Activated B cell treated with CpG ODN at 0.5 μM for 24 hours (primary cell): ENCODE measurements at regions not wholly inside any gene's neighbourhood (a gene's known extent, or its start where the extent isn't known, plus 50 kb on each side); places are given as distances from the start of the nearest gene placed in this dataset.
"Not testable (repeated sequence)": the region's sequence is repeated elsewhere in the genome, so short reads cannot be mapped to it uniquely, and the experiment has no call there.

Experiments used
- ATAC-seq: fragments of 200-7000 bp; cut with Tn5 transposase; one replicate; pipeline ENCODE4 v1.10.0; 2021; ENCODE audit warnings: low read depth, mild to moderate bottlenecking, moderate library complexity
- CTCF ChIA-PET: fragments of 350-600 bp; sonication (Branson Sonifier 250); formaldehyde crosslinking; loops from one replicate; lab custom pipeline; 2021; ENCODE audit warnings: antibody characterized with exemption; lab: Charles Lee
- POLR2A ChIA-PET: fragments of 350-600 bp; sonication (Branson Sonifier 250); formaldehyde crosslinking; loops from one replicate; lab custom pipeline; 2021; ENCODE audit warnings: antibody characterized with exemption; lab: Charles Lee
- DNase-seq: peaks from one replicate; pipeline ENCODE4 v3.0.0; 2022
- H3K27ac Mint-ChIP-seq: one replicate; pipeline ENCODE4 v1.8.0; 2020; ENCODE audit warnings: mixed read lengths
- H3K27me3 Mint-ChIP-seq: one replicate; pipeline ENCODE4 v1.8.0; 2021; ENCODE audit warnings: mixed read lengths
- H3K36me3 Mint-ChIP-seq: one replicate; pipeline ENCODE4 v1.8.0; 2021; ENCODE audit warnings: low read depth, mixed read lengths
- H3K4me1 Mint-ChIP-seq: one replicate; pipeline ENCODE4 v1.8.0; 2021; ENCODE audit warnings: mixed read lengths
- H3K4me3 Mint-ChIP-seq: one replicate; pipeline ENCODE4 v1.8.0; 2020; ENCODE audit warnings: mild to moderate bottlenecking, mixed read lengths
- H3K9me3 Mint-ChIP-seq: one replicate; pipeline ENCODE4 v1.8.0; 2020; ENCODE audit warnings: mixed read lengths
- intact Hi-C: fragments of 100-400 bp; cut with micrococcal nuclease; formaldehyde crosslinking; loops from one replicate; pipeline ENCODE4 v1.15.1; 2024
- TF ChIP-seq, protein P1 (sequence below): fragments of 200-600 bp; IDR thresholded peaks from one replicate; pipeline ENCODE4 v1.8.0; 2022; ENCODE audit warnings: antibody characterized with exemption, mild to moderate bottlenecking

DNA sequence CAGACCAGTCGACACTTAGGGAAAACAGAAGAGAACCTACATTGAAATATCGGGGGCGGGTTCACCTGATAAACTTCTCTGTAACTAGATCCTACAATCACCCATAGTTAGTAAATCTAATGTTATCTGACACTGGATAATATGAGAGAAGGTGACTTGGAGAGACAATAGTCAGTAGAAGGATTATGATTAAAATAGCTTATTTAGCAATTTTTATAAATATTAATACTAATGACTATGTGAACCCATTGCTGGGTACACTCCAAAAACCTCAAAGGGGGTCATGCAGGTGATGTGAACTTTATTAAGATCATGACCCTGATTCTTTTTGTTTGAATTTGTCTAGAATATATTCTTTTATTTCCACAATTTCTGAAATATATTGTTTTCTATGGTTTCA is 164.1 kb upstream of the CCNH start:
- POLR2A ChIA-PET: no interaction called here
- Mint-ChIP-seq H3K36me3 (no peaks in the 10 kb centered on the region), H3K9me3 (no peaks in the 10 kb centered on the region), H3K27me3 (peaks cover 2% of the 10 kb centered on the region), H3K27ac (no peak overlapping the region), H3K4me3 (no peak overlapping the region), H3K4me1 (no peaks in the 10 kb centered on the region)
- ATAC-seq: no peak
- intact Hi-C loops: no loop called here
- CTCF ChIA-PET: no interaction called here
- DNase-seq: no peak
- TF ChIP-seq, protein P1, sequence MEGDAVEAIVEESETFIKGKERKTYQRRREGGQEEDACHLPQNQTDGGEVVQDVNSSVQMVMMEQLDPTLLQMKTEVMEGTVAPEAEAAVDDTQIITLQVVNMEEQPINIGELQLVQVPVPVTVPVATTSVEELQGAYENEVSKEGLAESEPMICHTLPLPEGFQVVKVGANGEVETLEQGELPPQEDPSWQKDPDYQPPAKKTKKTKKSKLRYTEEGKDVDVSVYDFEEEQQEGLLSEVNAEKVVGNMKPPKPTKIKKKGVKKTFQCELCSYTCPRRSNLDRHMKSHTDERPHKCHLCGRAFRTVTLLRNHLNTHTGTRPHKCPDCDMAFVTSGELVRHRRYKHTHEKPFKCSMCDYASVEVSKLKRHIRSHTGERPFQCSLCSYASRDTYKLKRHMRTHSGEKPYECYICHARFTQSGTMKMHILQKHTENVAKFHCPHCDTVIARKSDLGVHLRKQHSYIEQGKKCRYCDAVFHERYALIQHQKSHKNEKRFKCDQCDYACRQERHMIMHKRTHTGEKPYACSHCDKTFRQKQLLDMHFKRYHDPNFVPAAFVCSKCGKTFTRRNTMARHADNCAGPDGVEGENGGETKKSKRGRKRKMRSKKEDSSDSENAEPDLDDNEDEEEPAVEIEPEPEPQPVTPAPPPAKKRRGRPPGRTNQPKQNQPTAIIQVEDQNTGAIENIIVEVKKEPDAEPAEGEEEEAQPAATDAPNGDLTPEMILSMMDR: no peak

DNA sequence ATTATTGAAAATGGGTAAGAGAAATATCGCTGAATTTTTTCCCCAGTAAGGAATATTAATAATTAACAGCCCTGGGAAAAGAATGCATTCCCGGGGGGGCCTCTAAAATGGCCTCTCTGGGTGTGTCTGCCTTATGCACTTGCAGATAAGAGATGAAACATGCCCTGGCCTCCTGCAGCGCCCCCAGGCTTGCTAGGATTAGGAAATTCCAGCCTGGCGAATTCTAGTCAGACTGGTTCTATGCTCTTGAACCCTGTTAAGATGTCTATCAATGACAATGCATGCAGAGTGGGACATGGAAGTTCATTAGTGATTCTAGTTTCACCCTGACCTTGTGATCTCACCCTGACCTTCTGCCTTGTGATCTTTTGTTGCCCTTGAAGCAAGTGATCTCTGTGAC is 163.6 kb upstream of the CCNH start:
- intact Hi-C loops, H3K36me3 Mint-ChIP-seq, DNase-seq, ATAC-seq, H3K4me3 Mint-ChIP-seq, H3K27ac Mint-ChIP-seq, H3K9me3 Mint-ChIP-seq, H3K27me3 Mint-ChIP-seq, CTCF ChIA-PET, H3K4me1 Mint-ChIP-seq, POLR2A ChIA-PET: not testable (repeated sequence)

DNA sequence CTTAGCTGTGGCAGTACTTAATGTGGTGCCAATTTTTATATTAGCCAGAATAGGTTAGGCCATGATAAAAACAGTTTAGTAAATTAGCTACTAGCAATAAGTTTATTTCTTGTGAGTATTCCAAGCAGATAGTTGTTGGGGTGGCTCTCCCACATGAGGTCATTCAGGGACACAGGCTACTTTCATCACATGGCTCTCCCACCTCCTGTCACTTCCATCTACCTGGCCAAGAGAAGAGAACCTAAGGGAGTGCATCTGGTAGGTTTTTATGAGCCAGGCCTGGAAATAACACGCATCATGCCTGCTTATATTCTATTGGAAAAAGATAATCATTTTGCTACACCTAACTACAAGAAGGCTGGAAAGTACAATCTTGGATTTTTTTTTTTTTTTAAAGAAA is 161.4 kb upstream of the CCNH start:
- TF ChIP-seq, protein P1: no peak
- no peak for DNase-seq
- Mint-ChIP-seq H3K27ac (no peak overlapping the region), H3K4me3 (no peak overlapping the region), H3K36me3 (no peaks in the 10 kb centered on the region), H3K27me3 (peaks cover 2% of the 10 kb centered on the region), H3K9me3 (no peaks in the 10 kb centered on the region), H3K4me1 (no peaks in the 10 kb centered on the region)
- ChIA-PET CTCF (no interaction called here), POLR2A (no interaction called here)
- intact Hi-C loops: no loop called here
- ATAC-seq: no peak

DNA sequence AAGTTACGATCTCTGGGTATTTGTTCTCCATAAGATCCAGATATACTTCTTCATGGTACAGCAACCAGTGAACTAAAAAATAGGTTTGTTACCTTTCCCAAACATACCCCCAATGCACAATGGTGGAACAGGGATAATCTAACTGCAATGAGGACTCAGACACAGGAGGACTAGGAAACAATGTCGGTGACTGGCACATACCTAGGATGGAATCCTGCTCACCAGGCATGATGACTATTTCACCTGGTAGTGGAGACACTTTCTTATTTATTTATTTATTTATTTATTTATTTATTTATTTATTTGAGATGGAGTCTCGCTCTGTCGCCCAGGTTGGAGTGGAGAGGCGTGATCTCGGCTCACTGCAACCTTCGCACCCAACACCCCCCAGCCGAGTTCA is 159.9 kb upstream of the CCNH start:
- TF ChIP-seq, protein P1: no peak
- Mint-ChIP-seq H3K9me3 (no peaks in the 10 kb centered on the region), H3K27me3 (peaks cover 2% of the 10 kb centered on the region), H3K36me3 (no peaks in the 10 kb centered on the region), H3K4me1 (no peaks in the 10 kb centered on the region), H3K27ac (no peak overlapping the region), H3K4me3 (no peak overlapping the region)
- DNase-seq (no peak), ATAC-seq (no peak)
- CTCF ChIA-PET: no interaction called here
- POLR2A ChIA-PET: no interaction called here
- intact Hi-C loops: no loop called here

DNA sequence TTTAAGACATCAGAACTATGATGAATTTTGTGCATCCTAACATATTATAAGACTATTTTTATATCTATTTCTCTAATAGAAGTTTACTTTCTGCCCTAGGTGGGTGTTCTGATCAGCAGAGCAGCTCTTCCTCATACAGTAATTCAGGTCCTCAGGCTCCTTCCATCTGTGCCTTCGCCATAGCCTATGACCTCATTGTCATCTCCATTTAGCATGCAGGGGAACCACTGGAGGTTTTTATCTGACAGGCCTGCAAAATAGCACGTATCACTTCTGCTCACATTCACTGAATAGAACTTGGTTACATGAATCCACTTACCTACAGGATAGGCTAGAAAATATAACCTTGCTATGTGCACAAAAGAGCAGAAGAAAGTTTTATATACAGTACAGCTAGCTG is 159.4 kb upstream of the CCNH start:
- H3K27me3 Mint-ChIP-seq: peaks cover 1% of the 10 kb centered on the region
- H3K9me3 Mint-ChIP-seq: no peaks in the 10 kb centered on the region
- TF ChIP-seq, protein P1: no peak
- H3K4me1 Mint-ChIP-seq: no peaks in the 10 kb centered on the region
- CTCF ChIA-PET: no interaction called here
- intact Hi-C loops: no loop called here
- POLR2A ChIA-PET: no interaction called here
- DNase-seq (no peak), ATAC-seq (no peak)
- H3K36me3 Mint-ChIP-seq: no peaks in the 10 kb centered on the region
- H3K4me3 Mint-ChIP-seq: no peak overlapping the region
- no peak overlapping the region for H3K27ac Mint-ChIP-seq

DNA sequence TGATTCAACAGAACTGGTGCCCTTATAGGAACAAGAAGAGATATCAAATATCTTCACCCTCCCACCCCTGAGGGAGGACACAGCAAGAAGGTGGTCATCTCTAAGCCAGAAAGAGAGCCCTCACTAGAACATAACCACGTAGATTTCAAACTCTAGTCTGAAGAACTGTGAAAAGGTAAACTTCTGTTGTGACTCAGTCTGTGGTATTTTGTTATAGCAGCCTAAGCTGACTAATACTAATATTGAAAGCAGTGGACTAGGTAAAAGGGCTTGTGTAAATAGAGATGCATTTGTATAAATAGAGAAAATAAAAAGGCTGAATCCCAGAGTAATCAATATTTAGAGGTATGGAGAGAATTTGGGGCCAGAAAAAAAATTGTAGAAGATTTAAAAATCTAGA is 157.6 kb upstream of the CCNH start:
- Mint-ChIP-seq H3K4me3 (no peak overlapping the region), H3K4me1 (no peaks in the 10 kb centered on the region), H3K9me3 (no peaks in the 10 kb centered on the region), H3K27me3 (peaks cover 1% of the 10 kb centered on the region), H3K36me3 (no peaks in the 10 kb centered on the region), H3K27ac (no peak overlapping the region)
- ATAC-seq: no peak
- intact Hi-C loops: no loop called here
- ChIA-PET POLR2A (no interaction called here), CTCF (no interaction called here)
- TF ChIP-seq, protein P1: no peak
- no peak for DNase-seq
